Neural cell (in vitro differentiated cells): ENCODE measurements at regions not wholly inside any gene's neighbourhood (a gene's known extent, or its start where the extent isn't known, plus 50 kb on each side); places are given as distances from the start of the nearest gene placed in this dataset.

Source experiments
- CTCF ChIP-seq: fragments of 450-650 bp; IDR thresholded peaks from 2 replicates; pipeline ENCODE4 v1.5.1; 2014; ENCODE audit warnings: antibody characterized with exemption, mild to moderate bottlenecking, moderate library complexity; ENCODE audit not compliant: poor library complexity, severe bottlenecking
- EP300 ChIP-seq: fragments of 450-650 bp; conservative IDR thresholded peaks from 2 replicates; pipeline ENCODE4 v1.6.1; 2014; ENCODE audit warnings: antibody characterized with exemption, mild to moderate bottlenecking, moderate library complexity; ENCODE audit not compliant: poor library complexity, severe bottlenecking
- EZH2 ChIP-seq: fragments of 200-600, 300-800 bp; shearing (Covaris generic), sonication (generic); IDR thresholded peaks from 2 replicates; pipeline ENCODE4 v1.6.1; 2014; ENCODE audit warnings: antibody characterized with exemption, low read length, borderline replicate concordance, mild to moderate bottlenecking; ENCODE audit not compliant: insufficient read depth, poor library complexity, severe bottlenecking
- MXI1 ChIP-seq: fragments of 450-650 bp; conservative IDR thresholded peaks from 2 replicates; pipeline ENCODE4 v1.6.1; 2014; ENCODE audit warnings: antibody characterized with exemption, mild to moderate bottlenecking; ENCODE audit not compliant: poor library complexity, severe bottlenecking
- POLR2AphosphoS5 ChIP-seq: IDR thresholded peaks from 2 replicates; pipeline ENCODE4 v1.6.1; 2012
- REST ChIP-seq: IDR thresholded peaks from 2 replicates; pipeline ENCODE4 v1.6.1; 2012; ENCODE audit warnings: borderline replicate concordance
- SMC3 ChIP-seq: fragments of 450-650 bp; conservative IDR thresholded peaks from 2 replicates; pipeline ENCODE4 v1.6.1; 2014; ENCODE audit warnings: antibody characterized with exemption, mild to moderate bottlenecking, moderate library complexity; ENCODE audit not compliant: poor library complexity
- TAF1 ChIP-seq: IDR thresholded peaks from 2 replicates; pipeline ENCODE4 v1.6.1; 2012; ENCODE audit warnings: low read depth

- no peak for TF ChIP-seq CTCF
- no peak for TF ChIP-seq EP300
- no peak for TF ChIP-seq EZH2
- TF ChIP-seq MXI1, result no peak
- TF ChIP-seq SMC3, result no peak
- TF ChIP-seq REST, result no peak
- TF ChIP-seq TAF1, result no peak
- no peak for TF ChIP-seq POLR2AphosphoS5
These were observed 527.3 kb downstream of the SHQ1 start for GRCh38 chr3:72320955-72321303.
